HG03135 (cell line): ENCODE measurements at regions not wholly inside any gene's neighbourhood (a gene's known extent, or its start where the extent isn't known, plus 50 kb on each side); places are given as distances from the start of the nearest gene placed in this dataset.
A peak's percentile ranks its signal among the peaks of the same experiment; 100 is the strongest.
"Not testable (repeated sequence)": the region's sequence is repeated elsewhere in the genome, so short reads cannot be mapped to it uniquely, and the experiment has no call there.

ENCODE experiments used
- ATAC-seq: cut with Tn5 transposase; IDR thresholded peaks from one replicate; pipeline ENCODE4 v1.9.1; 2021; ENCODE audit warnings: mild to moderate bottlenecking, moderate library complexity; ENCODE audit not compliant: unreplicated experiment

DNA sequence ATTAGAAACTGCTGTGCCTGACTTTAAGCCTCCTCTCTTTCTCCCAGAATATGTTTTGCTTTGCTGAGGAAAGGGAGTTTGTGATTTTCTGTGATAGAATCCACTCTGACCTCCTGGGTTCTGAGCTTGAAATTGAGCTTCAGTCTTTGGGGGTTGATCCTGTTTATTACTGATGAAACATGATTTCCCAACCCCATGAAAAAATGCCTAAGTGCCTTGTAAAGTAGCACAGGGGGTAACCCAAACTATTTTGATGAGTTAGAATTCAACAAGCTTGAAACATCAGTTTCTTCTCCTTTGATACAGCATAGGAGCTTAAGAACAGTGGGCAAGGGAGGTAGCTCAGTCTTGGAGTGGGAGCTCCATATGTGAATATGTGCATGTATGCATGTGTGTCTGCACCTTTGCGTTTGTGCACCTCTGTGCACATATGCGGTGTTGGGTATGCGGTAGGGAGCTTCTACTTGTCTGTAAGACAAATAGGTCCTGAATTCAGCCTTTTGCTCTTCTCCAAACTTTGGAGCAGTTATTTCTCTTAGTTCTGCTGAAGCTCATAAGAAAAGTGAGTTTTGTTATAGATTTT, 364.6 kb downstream of the OSR1 start:
- no peak for ATAC-seq

DNA sequence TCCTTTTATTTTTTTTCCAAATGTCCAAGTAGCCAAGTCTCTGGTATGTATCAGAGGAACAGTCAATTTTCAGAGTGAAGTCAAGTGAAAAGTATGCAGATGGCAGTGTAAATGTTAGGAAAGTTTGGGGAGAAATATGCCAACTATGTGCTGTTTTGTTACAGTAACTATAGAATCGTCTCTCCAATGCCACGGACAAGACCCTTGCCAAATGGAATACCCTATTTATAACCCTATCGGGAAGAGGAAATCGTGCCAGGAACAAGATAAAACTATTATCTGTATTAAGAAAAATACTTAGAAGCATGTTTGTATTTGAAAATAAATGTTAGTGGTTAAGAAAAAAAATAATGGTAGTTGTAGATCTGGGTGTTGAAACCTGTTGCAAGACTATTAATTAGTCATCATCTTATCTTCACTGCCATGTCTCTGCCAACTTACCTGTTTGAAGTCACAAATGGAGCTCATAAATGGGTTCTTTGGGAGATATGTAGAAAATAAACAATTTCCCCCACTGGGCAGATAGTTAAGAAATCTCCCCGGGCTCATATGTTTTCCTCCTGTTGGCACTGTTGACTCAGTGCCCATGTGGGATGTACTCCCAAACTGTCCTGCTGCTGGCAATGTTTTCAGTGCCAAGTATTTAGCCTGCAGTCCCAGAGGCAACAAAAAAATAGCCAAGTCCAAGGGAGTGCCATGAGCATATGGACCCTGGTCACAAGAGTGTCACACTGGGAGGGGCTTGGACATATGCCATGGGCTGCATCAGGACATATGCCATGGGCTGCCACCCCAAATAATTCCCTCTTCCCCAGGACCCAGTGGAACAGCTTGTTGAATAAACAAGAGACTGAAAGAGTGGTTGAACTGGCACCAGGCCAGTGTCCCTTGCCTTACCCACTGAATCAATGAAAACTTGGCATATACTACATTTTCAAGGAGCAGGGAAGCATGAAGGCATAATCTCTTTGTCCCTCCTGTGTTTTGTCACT, 366.9 kb downstream of the OSR1 start:
- no peak for ATAC-seq

DNA sequence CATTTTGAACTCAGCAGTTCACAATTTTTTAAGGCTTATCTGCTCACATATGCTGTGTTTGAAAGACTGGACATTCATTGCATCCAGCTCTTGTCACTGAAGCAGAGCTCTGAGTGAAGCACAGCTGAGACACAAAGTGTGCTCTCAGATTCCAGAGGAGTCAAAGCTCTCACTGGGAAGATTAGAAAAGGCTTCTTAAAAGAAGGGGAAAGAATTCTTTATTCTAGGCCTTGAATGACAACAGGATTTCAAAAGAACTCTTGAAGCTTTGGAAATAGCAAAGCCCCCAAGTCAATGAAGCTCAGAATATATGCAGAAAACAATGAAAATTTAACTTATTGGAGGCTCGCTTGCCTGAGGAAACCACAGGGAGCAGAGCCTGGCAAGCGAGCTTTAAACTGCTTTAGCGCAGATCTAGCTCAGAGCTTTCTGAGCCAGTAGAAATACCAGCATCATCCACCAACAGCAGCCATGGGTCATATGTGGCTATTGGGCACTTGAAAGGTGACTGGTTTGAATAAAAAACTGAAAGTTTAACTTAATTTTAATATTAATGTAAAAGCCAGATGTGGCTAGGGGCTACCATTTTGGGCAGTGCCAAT, 369.7 kb downstream of the OSR1 start:
- ATAC-seq, result no peak

DNA sequence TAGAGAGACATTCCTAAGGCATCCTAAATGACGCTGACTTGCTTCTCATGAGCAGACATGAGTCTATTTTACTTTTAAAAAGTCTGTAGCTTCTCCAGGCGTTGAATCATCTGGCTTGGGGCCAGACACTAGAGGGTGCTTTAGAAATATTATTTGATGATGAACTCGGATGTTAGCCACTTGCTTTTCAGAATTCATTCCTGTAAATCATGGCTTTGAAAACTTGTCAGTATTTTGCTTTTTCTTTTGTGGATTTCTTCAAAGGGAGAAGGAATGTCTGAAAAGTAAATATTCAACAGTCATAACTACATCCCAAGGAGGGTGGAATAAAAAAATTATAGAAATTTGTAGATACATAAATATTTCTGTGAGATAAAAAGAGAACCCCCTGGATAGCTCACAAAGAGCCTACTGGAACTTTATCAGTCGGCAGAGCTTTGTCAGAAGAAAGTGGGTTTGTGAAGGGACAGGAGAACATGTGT, 370.8 kb downstream of the OSR1 start:
- ATAC-seq, result no peak

DNA sequence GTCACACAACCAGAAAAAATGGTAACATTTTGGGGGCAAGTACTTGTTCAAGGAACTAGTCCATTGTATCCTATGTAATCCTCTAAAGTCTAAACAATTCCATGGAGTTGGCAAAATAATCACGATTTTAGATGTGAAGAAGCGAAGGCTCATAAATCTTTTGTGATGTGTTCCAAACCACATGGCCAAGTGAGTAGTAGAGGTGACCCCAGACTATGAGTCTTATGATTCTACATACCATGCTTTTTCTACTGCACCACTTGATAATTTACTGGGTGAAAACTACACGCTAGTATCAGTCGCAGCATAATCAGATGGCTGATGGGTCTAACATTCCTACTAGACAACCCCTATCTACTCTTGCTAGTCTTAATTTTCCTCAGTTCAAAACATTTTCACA, 371.4 kb downstream of the OSR1 start:
- ATAC-seq, result no peak

DNA sequence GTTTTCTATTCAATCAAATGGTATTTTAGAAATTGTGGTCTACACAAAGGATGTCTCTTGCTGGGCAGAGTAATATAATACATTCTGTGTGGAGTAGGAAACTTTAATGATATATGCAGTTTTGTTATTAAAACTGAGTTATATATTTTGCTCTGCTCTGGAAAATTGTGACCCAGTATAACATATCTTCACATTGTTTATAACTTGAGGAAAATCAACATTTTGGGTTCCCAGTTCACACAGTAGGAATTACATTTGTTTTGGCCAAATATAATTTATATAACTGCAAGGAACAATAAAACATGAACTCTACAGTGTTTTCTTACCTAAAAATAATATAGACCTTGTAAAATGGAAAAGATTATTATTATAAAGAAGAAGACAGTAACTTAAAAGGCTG, 372.4 kb downstream of the OSR1 start:
- ATAC-seq, result no peak

DNA sequence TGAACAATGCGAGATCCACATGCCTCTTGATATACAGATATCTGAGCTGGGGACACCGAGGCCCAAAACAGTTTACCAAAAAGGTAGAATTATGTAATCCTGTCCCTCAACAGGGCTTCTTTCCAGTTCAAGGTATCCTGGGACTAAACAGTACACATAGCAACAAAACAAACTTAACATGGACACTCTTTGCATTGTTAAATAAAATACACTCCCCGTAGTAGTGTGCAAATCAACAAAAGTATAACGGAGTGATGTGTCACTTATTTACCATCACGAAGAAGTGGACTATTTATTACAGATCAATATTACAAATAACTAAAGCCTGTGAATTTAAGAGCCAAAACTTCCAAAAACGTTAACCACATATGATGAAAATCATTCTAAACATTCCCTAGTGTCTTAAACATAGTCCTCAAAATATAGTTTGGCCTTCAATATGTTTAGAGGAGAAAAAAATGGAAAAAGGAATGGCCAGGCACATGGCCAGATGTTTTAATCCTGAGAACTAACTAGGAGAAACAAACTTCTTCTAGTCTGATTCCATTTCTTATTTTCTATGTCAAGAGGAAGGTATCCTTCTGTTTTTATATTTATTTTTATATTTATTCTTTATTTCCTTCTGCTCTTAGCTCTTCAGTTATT, 377.5 kb downstream of the OSR1 start:
- ATAC-seq, result no peak

DNA sequence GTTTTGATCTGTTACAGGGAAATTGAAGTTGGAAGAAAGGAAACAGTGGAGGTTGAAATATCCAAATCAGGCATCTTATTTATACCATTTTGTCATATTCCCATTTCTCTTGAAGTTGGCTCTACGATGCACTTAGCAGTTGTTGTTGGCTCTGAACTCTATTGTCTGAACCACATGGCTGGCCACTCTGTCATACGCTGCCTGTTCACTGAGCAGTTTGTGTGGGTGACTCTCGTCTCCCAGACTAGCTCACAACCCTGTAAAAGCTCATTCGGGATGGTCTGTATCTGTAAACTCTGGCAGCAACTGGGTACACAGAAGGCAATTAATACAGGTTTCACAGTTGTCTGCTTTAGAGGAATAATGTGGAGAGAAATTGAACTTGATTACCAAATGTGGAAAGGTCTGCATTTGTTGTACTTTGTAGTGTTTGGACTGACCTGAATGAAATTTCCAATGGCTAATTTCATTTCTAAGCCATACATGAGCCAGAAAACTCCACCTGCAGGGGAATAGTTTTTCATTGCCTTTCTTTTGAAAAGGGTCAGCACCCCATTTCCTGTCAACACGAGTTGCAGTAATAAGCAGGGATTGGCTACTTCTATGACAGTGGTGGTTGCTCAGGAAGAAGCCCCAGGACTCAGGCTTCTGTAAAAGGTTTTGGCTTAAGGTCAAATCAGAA, 378.2 kb downstream of the OSR1 start:
- ATAC-seq, result no peak

DNA sequence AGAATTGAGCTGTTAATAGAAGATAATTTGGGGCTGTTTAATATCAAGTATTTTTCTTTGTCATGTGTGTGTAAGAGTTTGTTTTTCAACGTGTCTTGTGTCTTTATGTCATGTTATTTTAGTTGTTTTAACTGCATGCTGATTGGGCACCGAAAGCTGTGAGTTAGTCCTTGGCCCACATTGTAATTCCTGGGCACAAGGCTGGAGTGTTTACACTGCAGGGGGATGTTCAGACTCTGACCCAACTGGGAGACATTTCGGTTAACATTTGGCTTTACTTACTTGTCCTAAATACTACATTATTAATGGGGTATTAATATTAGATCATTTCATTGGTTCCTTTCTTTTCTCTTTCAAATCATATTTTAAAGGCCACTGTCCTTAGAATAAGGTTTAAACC, 381.0 kb downstream of the OSR1 start:
- no peak for ATAC-seq

DNA sequence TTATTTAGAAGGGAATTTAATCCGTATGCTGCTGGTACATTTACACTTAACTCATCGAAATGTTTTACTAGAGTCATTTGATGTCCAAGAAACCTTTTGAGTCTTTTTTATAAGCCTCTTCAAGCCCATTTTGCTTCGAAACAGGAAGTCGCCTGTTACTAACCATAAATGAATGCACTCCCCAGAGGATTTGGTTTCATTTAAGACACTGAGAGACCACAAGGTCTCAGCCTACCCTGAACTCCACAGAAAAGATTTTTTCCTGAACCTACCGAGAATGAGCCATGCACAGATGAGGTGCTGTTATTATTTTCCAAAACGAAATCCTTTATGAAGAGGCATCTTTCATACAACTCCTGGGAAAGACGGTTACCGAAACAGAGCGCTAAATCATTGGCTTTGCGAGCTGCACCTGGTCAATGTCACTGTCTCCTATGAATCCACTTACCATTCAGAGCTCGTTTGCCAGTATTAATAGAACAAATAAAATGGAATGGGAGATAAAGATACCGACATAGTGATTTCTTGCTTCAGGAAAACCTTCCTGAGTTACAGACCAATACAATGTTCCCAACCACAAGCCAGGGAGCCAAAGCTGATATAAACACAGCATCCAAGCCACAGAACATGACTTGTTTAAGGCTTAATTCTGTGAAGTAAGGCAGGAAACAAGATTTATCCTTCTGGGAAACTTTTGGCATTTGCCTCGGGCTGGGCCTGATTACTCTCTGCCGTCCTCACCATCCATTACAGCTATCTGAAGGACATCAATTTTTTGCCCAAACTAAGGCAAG, 382.1 kb downstream of the OSR1 start:
- peak; percentile 77 for ATAC-seq

DNA sequence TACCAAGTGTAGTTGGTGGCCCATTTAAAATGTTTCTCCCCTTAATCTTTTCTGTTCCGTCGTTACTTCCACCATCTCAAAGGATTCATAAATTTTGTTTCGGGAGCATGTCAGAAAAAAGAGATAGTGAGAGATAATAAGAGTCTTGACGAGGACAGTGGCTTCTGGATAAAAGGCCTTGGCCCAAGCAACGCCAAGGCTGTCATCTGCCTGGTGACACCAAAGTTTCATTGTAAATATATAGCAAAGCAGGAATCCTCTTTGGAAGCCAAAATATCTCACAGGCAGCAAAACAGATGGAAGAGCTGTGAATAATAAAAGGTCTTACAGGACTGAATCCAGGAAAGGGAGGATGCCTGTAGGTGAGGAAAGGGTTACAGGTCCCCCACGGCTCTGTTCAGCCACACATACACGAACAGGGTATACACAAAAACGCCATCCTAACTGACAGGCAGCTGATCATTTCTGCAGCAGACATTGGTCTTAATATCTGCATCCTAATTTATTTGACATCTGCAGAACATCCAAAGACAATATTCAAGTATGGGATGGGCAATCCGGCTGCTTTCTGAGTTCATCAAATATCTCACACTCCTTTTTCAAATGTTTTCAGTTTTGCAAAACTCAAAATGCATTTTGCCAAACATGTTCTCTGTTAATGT, 382.8 kb downstream of the OSR1 start:
- no peak for ATAC-seq

DNA sequence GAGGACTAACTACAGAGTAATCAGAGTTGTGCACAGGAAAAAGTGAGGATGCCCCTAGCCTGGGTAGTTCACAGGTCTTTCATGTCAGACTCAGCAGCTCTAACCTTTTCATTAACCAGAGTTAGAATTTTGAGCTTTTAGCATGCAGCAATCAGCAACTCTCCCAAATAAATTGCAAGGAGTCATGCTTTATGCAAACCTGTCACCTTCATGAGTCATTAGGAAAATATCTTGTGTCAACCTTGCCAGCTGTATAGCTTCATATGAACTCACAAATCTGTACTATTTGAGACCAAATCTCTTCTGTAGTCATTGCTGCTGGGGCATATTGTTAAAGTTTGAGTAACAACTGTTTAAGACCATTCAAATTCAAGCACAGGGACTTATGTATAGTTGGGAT, 382.3 kb upstream of the NT5C1B start:
- ATAC-seq, result no peak

DNA sequence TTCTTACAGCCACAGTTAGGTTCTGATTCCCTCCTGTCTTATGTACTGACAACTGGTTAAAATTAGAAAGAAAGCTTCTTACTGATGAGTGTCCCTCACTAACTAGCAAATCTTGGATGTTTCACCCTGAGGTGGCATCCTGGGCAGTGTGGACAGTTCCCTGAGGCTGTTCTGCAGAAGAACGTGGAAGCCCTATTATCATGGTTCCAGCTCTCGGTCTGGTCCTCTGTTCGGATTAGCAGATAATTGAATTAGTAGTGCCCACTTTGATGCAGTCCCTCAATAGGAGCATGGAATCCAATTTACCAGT, 381.7 kb upstream of the NT5C1B start:
- ATAC-seq, result no peak

DNA sequence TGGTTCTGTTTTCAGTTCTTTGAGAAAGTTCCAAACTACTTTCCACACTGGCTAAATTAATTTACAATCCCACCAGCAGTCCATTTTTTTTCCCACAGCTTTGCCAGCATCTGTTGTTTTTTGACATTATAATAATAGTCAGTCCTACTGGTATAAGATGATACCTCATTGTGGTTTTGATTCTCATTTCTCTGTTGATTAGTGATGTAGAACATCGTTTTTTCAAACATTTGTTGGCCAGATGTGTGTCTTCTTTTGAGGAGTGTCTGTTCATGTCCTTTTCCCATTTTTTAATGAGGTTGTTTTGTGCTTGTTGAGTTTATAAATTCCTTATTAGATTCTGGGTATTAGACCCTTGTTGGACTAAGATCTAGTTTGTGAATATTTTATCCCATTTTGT, 376.8 kb upstream of the NT5C1B start:
- ATAC-seq, result no peak

DNA sequence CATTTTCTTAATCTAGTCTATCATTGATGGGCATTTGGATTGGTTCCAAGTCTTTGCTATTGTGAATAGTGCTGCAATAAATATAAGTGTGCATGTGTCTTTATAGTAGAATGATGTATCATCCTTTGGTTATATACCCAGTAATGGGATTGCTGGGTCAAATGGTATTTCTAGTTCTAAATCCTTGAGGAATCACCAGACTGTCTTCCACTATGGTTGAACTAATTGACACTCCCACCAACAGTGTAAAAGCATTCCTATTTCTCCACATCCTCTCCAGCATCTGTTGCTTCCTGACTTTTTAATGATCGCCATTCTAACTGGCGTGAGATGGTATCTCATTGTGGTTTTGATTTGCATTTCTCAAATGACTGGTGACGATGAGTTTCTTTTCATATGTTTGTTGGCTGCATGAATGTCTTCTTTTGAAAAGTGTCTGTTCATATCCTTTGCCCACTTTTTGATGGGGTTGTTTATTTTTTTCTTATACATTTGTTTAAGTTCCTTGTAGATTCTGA, 374.4 kb upstream of the NT5C1B start:
- not testable (repeated sequence) for ATAC-seq

DNA sequence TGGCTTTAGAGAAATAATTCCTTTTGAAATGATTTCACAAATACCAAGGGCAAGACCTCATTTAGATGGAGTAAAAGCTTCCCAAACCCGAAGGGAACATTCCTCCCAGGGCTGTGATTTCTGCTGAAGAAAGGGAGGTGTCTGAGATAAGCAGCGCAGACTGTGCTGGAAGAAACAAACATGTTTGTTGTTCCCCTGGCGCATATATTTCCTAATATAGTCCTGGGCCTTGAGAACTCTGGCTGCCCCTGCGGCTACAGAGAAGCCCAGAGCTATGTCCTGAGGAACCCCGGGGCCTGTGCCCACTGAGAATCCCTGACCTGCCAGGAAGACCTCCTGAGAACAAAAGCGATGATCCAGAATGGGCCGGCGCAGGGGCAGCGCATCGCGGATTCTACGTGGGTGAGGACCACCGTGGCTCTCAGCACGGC, 372.6 kb upstream of the NT5C1B start:
- no peak for ATAC-seq

DNA sequence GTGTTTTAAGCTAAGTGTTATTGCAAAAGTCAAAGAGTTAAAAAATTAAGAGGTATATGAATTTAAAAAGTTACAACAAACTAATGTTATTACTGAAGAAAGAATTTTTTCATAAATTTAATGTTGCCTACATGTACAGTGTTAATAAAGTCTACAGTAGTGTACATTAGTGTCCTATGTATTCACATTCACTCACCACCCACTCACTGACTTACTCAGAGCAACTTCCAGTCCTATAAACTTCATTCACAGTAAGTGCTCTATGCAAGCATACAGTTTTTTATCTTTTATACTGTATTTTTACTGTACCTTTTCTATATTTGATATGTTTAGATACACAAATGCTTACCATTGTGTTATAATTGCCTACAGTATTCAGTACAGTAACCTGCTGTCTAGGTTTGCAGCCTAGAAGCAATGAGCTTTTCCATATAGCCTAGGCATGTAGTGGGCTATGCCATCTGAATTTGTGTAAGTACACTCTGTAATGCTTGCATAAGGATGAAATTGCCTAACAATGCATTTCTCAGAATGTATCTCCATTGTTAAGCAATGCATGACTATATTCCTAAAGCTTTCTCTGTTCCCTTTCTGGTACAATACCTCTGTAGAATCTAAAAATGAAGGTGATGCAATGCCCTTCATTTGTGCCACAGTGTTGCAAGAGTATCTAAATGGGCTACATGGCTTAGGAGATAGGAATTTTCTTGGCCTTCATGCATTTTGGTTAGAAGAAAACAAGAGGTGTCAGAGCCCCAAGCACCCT, 370.8 kb upstream of the NT5C1B start:
- ATAC-seq, result no peak

DNA sequence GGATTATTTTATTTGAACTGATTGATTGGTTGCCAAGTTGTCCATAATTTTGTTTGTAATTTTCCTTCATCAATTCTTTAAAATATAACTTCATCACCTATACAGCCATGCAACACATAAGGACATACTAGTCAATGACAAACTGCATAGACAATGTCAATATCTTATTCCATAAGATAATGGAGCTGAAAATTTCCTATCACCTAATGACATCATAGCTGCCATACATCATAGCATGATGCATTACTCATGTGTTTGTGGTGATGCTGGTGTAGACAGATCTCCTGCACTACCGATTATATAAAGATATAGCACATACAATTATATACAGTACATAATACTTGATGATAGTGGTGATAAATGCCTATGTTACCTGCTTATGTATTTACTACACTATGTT, 369.8 kb upstream of the NT5C1B start:
- ATAC-seq, result no peak

DNA sequence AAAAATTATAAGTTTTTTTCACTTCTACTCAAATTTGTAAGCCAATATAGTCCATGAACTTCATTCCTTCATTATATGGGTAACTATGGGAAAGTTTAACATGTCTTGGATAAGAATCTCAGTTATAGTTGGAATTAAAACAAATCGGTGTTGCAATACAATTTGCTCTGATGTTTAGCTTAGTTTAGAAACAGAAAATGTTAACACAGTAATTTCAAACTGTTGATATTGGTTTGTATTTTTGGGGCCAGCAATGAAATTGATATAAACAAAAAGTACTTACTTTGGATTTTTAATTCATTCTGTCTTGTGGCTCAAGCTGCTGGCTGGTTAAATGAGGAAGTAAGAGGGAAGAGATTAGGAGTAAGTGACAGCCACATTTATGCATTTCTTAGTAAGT, 368.5 kb upstream of the NT5C1B start:
- no peak for ATAC-seq
